ENCODE measurements at regions not wholly inside any gene's neighbourhood (a gene's known extent, or its start where the extent isn't known, plus 50 kb on each side); places are given as distances from the start of the nearest gene placed in this dataset.

- H3K36me3 Mint-ChIP-seq (ENCODE audit: low read depth), result no peaks in the 10 kb centered on the region
- H3K27ac Mint-ChIP-seq, result no peak overlapping the region
- no peak for ATAC-seq (ENCODE audit: poor library complexity)
- H3K27me3 ChIP-seq (ENCODE audit: control insufficient read depth in 1 of 2, insufficient read depth in 2 of 2, low read length in 2 of 2), result no peaks in the 10 kb centered on the region
- intact Hi-C loops (cut with DNase I, micrococcal nuclease), result no loop called here
- H3K4me3 Mint-ChIP-seq, result no peak overlapping the region
- no peaks in the 10 kb centered on the region for H3K4me1 Mint-ChIP-seq (ENCODE audit: low read depth)
- CTCF ChIA-PET, result no interaction called here
- H3K36me3 ChIP-seq (ENCODE audit: insufficient read depth, low read length), result no peaks in the 10 kb centered on the region
- no peaks in the 10 kb centered on the region for H3K27me3 Mint-ChIP-seq
- no peak overlapping the region for H3K27ac ChIP-seq (ENCODE audit: low read depth in 1 of 2, low read length in 2 of 2)
- no peak overlapping the region for H3K4me3 ChIP-seq (ENCODE audit: low read length)
- H3K9me3 ChIP-seq (ENCODE audit: control insufficient read depth in 1 of 2, insufficient read depth in 1 of 2, low read length in 2 of 2), result no peaks in the 10 kb centered on the region
- no peak for DNase-seq
- no peaks in the 10 kb centered on the region for H3K9me3 Mint-ChIP-seq
- no peak for TF ChIP-seq CTCF (IDR thresholded peaks at IDR 0.05)
- POLR2A ChIA-PET, result no interaction called here
- H3K4me1 ChIP-seq (ENCODE audit: insufficient read depth, low read length), result no peaks in the 10 kb centered on the region
Observed at GRCh38 chr1:102751111-102751510, 357.2 kb downstream of the COL11A1 start.

GRCh38 chr1:102742426-102742825 lies 365.9 kb downstream of the COL11A1 start:
- Mint-ChIP-seq H3K4me3 (no peak overlapping the region), H3K9me3 (peaks cover 10% of the 10 kb centered on the region), H3K27me3 (no peaks in the 10 kb centered on the region), H3K4me1 (ENCODE audit: low read depth) (no peaks in the 10 kb centered on the region), H3K27ac (no peak overlapping the region), H3K36me3 (ENCODE audit: low read depth) (no peaks in the 10 kb centered on the region)
- no peak for ATAC-seq (ENCODE audit: poor library complexity)
- Histone ChIP-seq H3K4me3 (ENCODE audit: low read length) (no peak overlapping the region), H3K27ac (ENCODE audit: low read depth in 1 of 2, low read length in 2 of 2) (no peak overlapping the region), H3K4me1 (ENCODE audit: insufficient read depth, low read length) (no peaks in the 10 kb centered on the region), H3K36me3 (ENCODE audit: insufficient read depth, low read length) (no peaks in the 10 kb centered on the region), H3K9me3 (ENCODE audit: control insufficient read depth in 1 of 2, insufficient read depth in 1 of 2, low read length in 2 of 2) (no peaks in the 10 kb centered on the region), H3K27me3 (ENCODE audit: control insufficient read depth in 1 of 2, insufficient read depth in 2 of 2, low read length in 2 of 2) (no peaks in the 10 kb centered on the region)
- no peak for TF ChIP-seq CTCF (IDR thresholded peaks at IDR 0.05)
- intact Hi-C loops (cut with DNase I, micrococcal nuclease), result no loop called here
- CTCF ChIA-PET, result no interaction called here
- no peak for DNase-seq
- POLR2A ChIA-PET, result no interaction called here

GRCh38 chr1:102733491-102734236 lies 374.7 kb downstream of the COL11A1 start:
- Histone ChIP-seq H3K9me3 (ENCODE audit: control insufficient read depth in 1 of 2, insufficient read depth in 1 of 2, low read length in 2 of 2) (no peaks in the 10 kb centered on the region), H3K27me3 (ENCODE audit: control insufficient read depth in 1 of 2, insufficient read depth in 2 of 2, low read length in 2 of 2) (no peaks in the 10 kb centered on the region), H3K27ac (ENCODE audit: low read depth in 1 of 2, low read length in 2 of 2) (no peak overlapping the region), H3K4me1 (ENCODE audit: insufficient read depth, low read length) (no peaks in the 10 kb centered on the region), H3K36me3 (ENCODE audit: insufficient read depth, low read length) (no peaks in the 10 kb centered on the region), H3K4me3 (ENCODE audit: low read length) (no peak overlapping the region)
- Mint-ChIP-seq H3K27me3 (no peaks in the 10 kb centered on the region), H3K27ac (no peak overlapping the region), H3K36me3 (ENCODE audit: low read depth) (no peaks in the 10 kb centered on the region), H3K9me3 (peaks cover 4% of the 10 kb centered on the region), H3K4me1 (ENCODE audit: low read depth) (no peaks in the 10 kb centered on the region), H3K4me3 (no peak overlapping the region)
- intact Hi-C loops (cut with DNase I, micrococcal nuclease), result no loop called here
- ChIA-PET POLR2A (no interaction called here), CTCF (no interaction called here)
- DNase-seq (no peak), ATAC-seq (ENCODE audit: poor library complexity) (no peak)
- no peak for TF ChIP-seq CTCF (IDR thresholded peaks at IDR 0.05)

Data from CD4-positive, alpha-beta T cell (primary cell).